ENCODE measurements at regions not wholly inside any gene's neighbourhood (a gene's known extent, or its start where the extent isn't known, plus 50 kb on each side); places are given as distances from the start of the nearest gene placed in this dataset.

DNA sequence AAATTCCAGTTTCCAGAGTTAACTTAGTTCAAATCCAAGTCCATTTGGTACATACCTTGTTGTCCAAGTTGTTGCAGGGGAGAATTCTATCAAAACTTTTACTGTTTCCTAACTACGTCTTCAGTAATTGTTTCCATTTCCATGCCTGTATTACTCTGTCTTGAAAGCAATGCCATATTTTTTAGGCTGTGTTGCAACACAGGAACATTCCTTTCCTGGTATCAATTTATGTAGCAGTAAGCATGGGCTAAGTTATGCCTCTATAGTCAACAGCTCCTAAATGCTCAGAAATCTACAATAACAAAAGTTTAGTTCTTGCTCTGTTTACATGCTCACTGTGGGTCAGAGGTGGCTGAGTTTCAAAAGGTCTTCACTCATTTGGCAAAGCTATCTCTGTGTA, 1943.8 kb upstream of the PIK3C3 start:
- Histone ChIP-seq H3K27ac (ENCODE audit: low read depth, low read length) (no peak overlapping the region), H3K36me3 (ENCODE audit: low read length) (no peaks in the 10 kb centered on the region), H3F3A (ENCODE audit: insufficient read depth) (no peaks in the 10 kb centered on the region), H3K9me3 (ENCODE audit: insufficient read depth, low read length) (0 out of 2 replicates have a peak, but pooled peaks cover 4% of the 10 kb centered on the region), H3K79me2 (ENCODE audit: insufficient read depth, low read length) (no peaks in the 10 kb centered on the region), H3K9me2 (replicated peaks; ENCODE audit: insufficient read depth, low read length) (no peaks in the 10 kb centered on the region), H3K9ac (ENCODE audit: low read length) (no peak overlapping the region), H4K20me1 (ENCODE audit: low read depth, low read length) (no peaks in the 10 kb centered on the region), H3K4me3 (ENCODE audit: insufficient read depth, low read length, poor library complexity, severe bottlenecking) (no peak overlapping the region), H2AFZ (ENCODE audit: low read depth, low read length, severe bottlenecking) (no peak overlapping the region), H3K4me2 (ENCODE audit: low read depth, low read length, poor library complexity, severe bottlenecking) (no peak overlapping the region), H3K27me3 (ENCODE audit: low read length) (no peaks in the 10 kb centered on the region)
- TF ChIP-seq CTCF (IDR thresholded peaks at IDR 0.05; ENCODE audit: insufficient read depth, low read length, poor library complexity, severe bottlenecking): no peak
- no peak for TF ChIP-seq EZH2phosphoT487 (conservative IDR thresholded peaks at IDR 0.05; ENCODE audit: low read length)

DNA sequence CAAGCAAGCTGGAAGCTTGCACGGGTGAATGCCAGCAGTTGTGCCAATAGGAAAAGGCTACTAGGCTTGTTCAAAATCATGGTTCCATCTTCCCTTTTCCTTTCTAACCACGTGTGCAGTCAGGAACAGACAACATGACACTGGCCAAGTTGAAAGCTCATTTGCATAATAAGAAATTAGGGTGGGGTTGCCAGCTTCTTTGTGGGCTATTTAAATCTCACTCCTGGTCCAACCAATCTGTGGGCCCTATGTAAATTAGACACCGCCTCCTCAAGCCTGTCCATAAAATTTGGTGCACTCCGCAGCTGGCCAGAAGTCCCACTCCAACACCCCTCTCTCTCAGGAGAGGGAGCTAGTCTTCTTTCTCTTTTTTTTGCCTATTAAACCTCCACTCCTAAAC, 1948.4 kb upstream of the PIK3C3 start:
- Histone ChIP-seq H2AFZ (ENCODE audit: low read depth, low read length, severe bottlenecking) (no peak overlapping the region), H3K36me3 (ENCODE audit: low read length) (no peaks in the 10 kb centered on the region), H3K27ac (ENCODE audit: low read depth, low read length) (no peak overlapping the region), H4K20me1 (ENCODE audit: low read depth, low read length) (no peaks in the 10 kb centered on the region), H3K27me3 (ENCODE audit: low read length) (no peaks in the 10 kb centered on the region), H3K79me2 (ENCODE audit: insufficient read depth, low read length) (no peaks in the 10 kb centered on the region), H3K4me3 (ENCODE audit: insufficient read depth, low read length, poor library complexity, severe bottlenecking) (no peak overlapping the region), H3K9ac (ENCODE audit: low read length) (no peak overlapping the region), H3K9me3 (ENCODE audit: insufficient read depth, low read length) (no peaks in the 10 kb centered on the region; the same call in 1 of the 2 replicates), H3F3A (ENCODE audit: insufficient read depth) (no peaks in the 10 kb centered on the region), H3K9me2 (replicated peaks; ENCODE audit: insufficient read depth, low read length) (no peaks in the 10 kb centered on the region), H3K4me2 (ENCODE audit: low read depth, low read length, poor library complexity, severe bottlenecking) (no peak overlapping the region)
- no peak for TF ChIP-seq EZH2phosphoT487 (conservative IDR thresholded peaks at IDR 0.05; ENCODE audit: low read length)
- no peak for TF ChIP-seq CTCF (IDR thresholded peaks at IDR 0.05; ENCODE audit: insufficient read depth, low read length, poor library complexity, severe bottlenecking)

DNA sequence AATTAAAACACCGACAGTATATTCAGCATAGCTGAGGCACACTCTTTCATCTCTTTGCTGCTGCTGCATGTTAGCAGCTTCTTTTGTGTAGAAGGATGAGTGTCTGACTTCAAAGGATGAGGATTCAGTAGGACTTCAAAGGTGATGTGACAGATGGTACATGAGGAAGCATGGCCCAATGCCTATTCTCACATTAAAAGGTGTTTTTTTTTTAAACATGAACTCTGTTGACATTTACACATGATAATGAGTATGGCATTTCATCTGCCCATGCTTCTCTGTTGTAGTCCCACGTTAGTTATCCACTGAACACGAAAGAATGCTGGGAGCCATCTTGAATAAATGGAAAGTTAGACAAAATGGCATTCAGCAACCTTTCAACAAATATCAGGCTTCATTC, 1950.8 kb upstream of the PIK3C3 start:
- Histone ChIP-seq H3K36me3 (ENCODE audit: low read length) (no peaks in the 10 kb centered on the region), H3K27ac (ENCODE audit: low read depth, low read length) (no peak overlapping the region), H4K20me1 (ENCODE audit: low read depth, low read length) (no peaks in the 10 kb centered on the region), H3K9me2 (replicated peaks; ENCODE audit: insufficient read depth, low read length) (no peaks in the 10 kb centered on the region), H3K27me3 (ENCODE audit: low read length) (no peaks in the 10 kb centered on the region), H3F3A (ENCODE audit: insufficient read depth) (no peaks in the 10 kb centered on the region), H3K4me3 (ENCODE audit: insufficient read depth, low read length, poor library complexity, severe bottlenecking) (no peak overlapping the region), H3K9ac (ENCODE audit: low read length) (no peak overlapping the region), H3K4me2 (ENCODE audit: low read depth, low read length, poor library complexity, severe bottlenecking) (no peak overlapping the region), H3K9me3 (ENCODE audit: insufficient read depth, low read length) (no peaks in the 10 kb centered on the region; the same call in 1 of the 2 replicates), H3K79me2 (ENCODE audit: insufficient read depth, low read length) (no peaks in the 10 kb centered on the region), H2AFZ (ENCODE audit: low read depth, low read length, severe bottlenecking) (no peak overlapping the region)
- no peak for TF ChIP-seq EZH2phosphoT487 (conservative IDR thresholded peaks at IDR 0.05; ENCODE audit: low read length)
- no peak for TF ChIP-seq CTCF (IDR thresholded peaks at IDR 0.05; ENCODE audit: insufficient read depth, low read length, poor library complexity, severe bottlenecking)

All from SU-DHL-6 (cell line).